ENCODE measurements at regions not wholly inside any gene's neighbourhood (a gene's known extent, or its start where the extent isn't known, plus 50 kb on each side); places are given as distances from the start of the nearest gene placed in this dataset.
"Not testable (repeated sequence)": the region's sequence is repeated elsewhere in the genome, so short reads cannot be mapped to it uniquely, and the experiment has no call there.

- no peak for DNase-seq
These were observed 56.3 kb downstream of the FOXI3 start for GRCh38 chr2:88396209-88396608.

- DNase-seq: no peak
These were observed 74.9 kb downstream of the FOXI3 start for GRCh38 chr2:88377641-88377991.

GRCh38 chr2:88372042-88372441 lies 80.5 kb downstream of the FOXI3 start:
- DNase-seq: no peak

GRCh38 chr2:88365408-88365807 lies 87.1 kb downstream of the FOXI3 start:
- not testable (repeated sequence) for DNase-seq

- DNase-seq: no peak
These were observed 97.0 kb downstream of the FOXI3 start for GRCh38 chr2:88355486-88355885.

GRCh38 chr2:88351249-88351601 lies 101.3 kb downstream of the FOXI3 start:
- no peak for DNase-seq

GRCh38 chr2:88350331-88351248 lies 101.9 kb downstream of the FOXI3 start:
- DNase-seq: peak; percentile 32

GRCh38 chr2:88345842-88346241 lies 106.7 kb downstream of the FOXI3 start:
- no peak for DNase-seq

GRCh38 chr2:88342749-88343148 lies 109.7 kb downstream of the FOXI3 start:
- no peak for DNase-seq

GRCh38 chr2:88334418-88334817 lies 118.1 kb downstream of the FOXI3 start:
- no peak for DNase-seq

GRCh38 chr2:88331239-88331638 lies 121.3 kb downstream of the FOXI3 start:
- DNase-seq: no peak

- peak; percentile 51 for DNase-seq
These were observed 122.5 kb downstream of the FOXI3 start for GRCh38 chr2:88329815-88330603.

- DNase-seq: no peak
These were observed 130.8 kb downstream of the FOXI3 start for GRCh38 chr2:88321449-88322248.

- no peak for DNase-seq
These were observed 132.3 kb downstream of the FOXI3 start for GRCh38 chr2:88320076-88320773.

GRCh38 chr2:88318956-88319330 lies 133.6 kb downstream of the FOXI3 start:
- no peak for DNase-seq

GRCh38 chr2:88318071-88318955 lies 134.2 kb downstream of the FOXI3 start:
- DNase-seq: no peak

- no peak for DNase-seq
These were observed 140.6 kb downstream of the THNSL2 start for GRCh38 chr2:88310787-88311186.

GRCh38 chr2:88307817-88308216 lies 137.7 kb downstream of the THNSL2 start:
- no peak for DNase-seq

GRCh38 chr2:88303865-88304264 lies 133.7 kb downstream of the THNSL2 start:
- no peak for DNase-seq

GRCh38 chr2:88296247-88296646 lies 126.1 kb downstream of the THNSL2 start:
- DNase-seq: no peak

- DNase-seq: no peak
These were observed 113.9 kb downstream of the THNSL2 start for GRCh38 chr2:88283886-88284592.

Measured in NCI-H226 (cell line).